ENCODE measurements at regions not wholly inside any gene's neighbourhood (a gene's known extent, or its start where the extent isn't known, plus 50 kb on each side); places are given as distances from the start of the nearest gene placed in this dataset.

- no peak for TF ChIP-seq CTCF (IDR thresholded peaks at IDR 0.05)
- no peak for TF ChIP-seq POLR2A (IDR thresholded peaks at IDR 0.05)
Observed at GRCh38 chr7:42730586-42730985, 181.3 kb downstream of the C7orf25 start.

Data from body of pancreas (tissue), 4 donors.